Heart right ventricle (tissue), 16 donors: ENCODE measurements at regions not wholly inside any gene's neighbourhood (a gene's known extent, or its start where the extent isn't known, plus 50 kb on each side); places are given as distances from the start of the nearest gene placed in this dataset.

Experiments used
- ATAC-seq, 8 donors: fragments of 200-7000 bp; cut with Tn5 transposase; one replicate each; pipeline ENCODE4 v1.9.1; 2020; ENCODE audit warnings: mild to moderate bottlenecking in 8 of 8, moderate library complexity in 8 of 8, moderate number of reproducible peaks in 1 of 8
- DNase-seq, 2 donors: peaks; one replicate each; pipeline ENCODE4 v3.0.0-alpha.2; 2020
- H3K27ac ChIP-seq, 10 donors: fragments of 200-600 bp; sonication (generic) in 2 of 10; one replicate each; pipeline versions ENCODE4 v1.5.0 to v1.8.0; 2020 to 2022; ENCODE audit warnings: mild to moderate bottlenecking in 3 of 10
- H3K27me3 ChIP-seq, 7 donors: fragments of 200-600 bp; one replicate each; pipeline ENCODE4 v1.8.0; 2021 to 2022; ENCODE audit warnings: mild to moderate bottlenecking in 2 of 7
- H3K36me3 ChIP-seq, 9 donors: fragments of 200-600 bp; sonication (generic) in 1 of 9; one replicate each; pipeline versions ENCODE4 v1.5.0 to v1.8.0; 2020 to 2022; ENCODE audit warnings: mild to moderate bottlenecking in 2 of 9
- H3K4me1 ChIP-seq, 9 donors: fragments of 200-600 bp; sonication (generic) in 1 of 9; one replicate each; pipeline versions ENCODE4 v1.5.0 to v1.8.0; 2020 to 2022; ENCODE audit warnings: mild to moderate bottlenecking in 4 of 9
- H3K4me3 ChIP-seq, 10 donors: fragments of 200-600 bp; sonication (generic) in 2 of 10; one replicate each; pipeline versions ENCODE4 v1.5.0 to v1.8.0; 2020 to 2022; ENCODE audit warnings: mild to moderate bottlenecking in 7 of 10, moderate library complexity in 2 of 10
- H3K9me3 ChIP-seq, 11 donors: fragments of 200-600 bp in 10 of 11; sonication (generic) in 2 of 11; one replicate each; pipeline versions ENCODE4 v1.5.0 to v1.8.0; 2013 to 2022; ENCODE audit warnings: mild to moderate bottlenecking in 2 of 11, control low read depth in 1 of 11, moderate library complexity in 1 of 11
- CTCF ChIP-seq, 9 donors: fragments of 200-600 bp; sonication (generic) in 2 of 9; IDR thresholded peaks; one replicate each; pipeline versions ENCODE4 v1.5.0 to v1.8.0; 2021 to 2022; ENCODE audit warnings: antibody characterized with exemption in 9 of 9, mild to moderate bottlenecking in 5 of 9, moderate library complexity in 1 of 9
- WGBS, 2 donors: extraction: QIAGEN DNeasy Blood & Tissue Kit; methylation state at CpG; one replicate each; pipeline ENCODE4 v1.1.7; 2013; ENCODE audit warnings: inconsistent platforms in 1 of 2; 5-methylcytosine and 5-hydroxymethylcytosine counted together
- intact Hi-C, 10 donors: fragments of 100-400 bp; cut with DNase I; formaldehyde crosslinking; loops; one replicate each; pipeline versions ENCODE4 v1.11.1 to v1.14.2; 2022
- donor health status: Arrhythmogenic right ventricular cardiomyopathy.
- donor health status: ischemic (EF 13 %, LVEDD 7.1; RV severe dilation, severe dysfunction).
- donor health status: healthy with polysubstance abuse.
- donor health status: DM: no; HTN: yes; CAD: no.
- donor health status: DM: no; HTN: no; CAD: no.
- donor health status: ischemic (EF 25% LVEDD 6.9; RV normal size, moderate dysfunction).
- donor health status: ischemic (EF 25% LVEDD 5.7; RV mildly dilated, moderate dysfunction).
- donor health status: healthy.
- donor health status: DM: yes; HTN: yes; CAD: no.
- donor health status: Ischemic cardiomyopathy.
- donor health status: ischemic (EF 35%, LVEDD 5.7; RV mildly dilated, moderate dysfunction).
- donor health status: nonischemic (EF 11% LVEDD 7.7; RV severe dilation, severe dysfunction).
- donor health status: DM: yes; HTN: yes; CAD: no.
- donor health status: PGD.
- donor health status: ischemic (EF 29% LVEDD 5.4; RV normal size, mild dysfunction).
- donor health status: nonischemic (EF 23%, LVEDD 6.1; RV moderate dilation, normal function).

GRCh38 chr2:81263989-81264388 lies 959.4 kb upstream of the LRRTM1 start:
- DNase-seq (no peak), ATAC-seq (no peak)
- H3K4me1 ChIP-seq: no peaks in the 10 kb centered on the region
- intact Hi-C loops: no loop called here
- H3K27ac ChIP-seq: no peak overlapping the region
- no peaks in the 10 kb centered on the region for H3K36me3 ChIP-seq
- H3K9me3 ChIP-seq: peaks cover 0 to 16% (median 5%) of the 10 kb centered on the region in 11 donors
- no peaks in the 10 kb centered on the region for H3K27me3 ChIP-seq
- no peak for TF ChIP-seq CTCF (IDR thresholded peaks at IDR 0.05)
- H3K4me3 ChIP-seq: no peak overlapping the region

- Histone ChIP-seq H3K9me3 (peaks cover 0 to 6% (median 0%) of the 10 kb centered on the region in 11 donors), H3K4me1 (no peaks in the 10 kb centered on the region), H3K36me3 (no peaks in the 10 kb centered on the region), H3K4me3 (no peak overlapping the region), H3K27ac (no peak overlapping the region), H3K27me3 (no peaks in the 10 kb centered on the region)
- intact Hi-C loops: no loop called here
- ATAC-seq: no peak
- no peak for TF ChIP-seq CTCF (IDR thresholded peaks at IDR 0.05)
- DNase-seq: no peak
- WGBS, 2 donors: 76 to 84% methylated on average over 1 of the region's 1 CpG
Observed at GRCh38 chr2:81260320-81260719, 955.8 kb upstream of the LRRTM1 start.

- Histone ChIP-seq H3K4me1 (no peaks in the 10 kb centered on the region), H3K9me3 (peaks cover 0 to 20% (median 0%) of the 10 kb centered on the region in 11 donors), H3K27ac (no peak overlapping the region), H3K4me3 (no peak overlapping the region), H3K27me3 (no peaks in the 10 kb centered on the region), H3K36me3 (no peaks in the 10 kb centered on the region)
- 49 to 63% methylated on average over 3 of the region's 3 CpGs for WGBS, 2 donors
- intact Hi-C loops: no loop called here
- TF ChIP-seq CTCF (IDR thresholded peaks at IDR 0.05): no peak
- DNase-seq (no peak), ATAC-seq (no peak)
Observed at GRCh38 chr2:81250270-81250669, 945.7 kb upstream of the LRRTM1 start.

GRCh38 chr2:81249152-81249551 lies 944.6 kb upstream of the LRRTM1 start:
- no peaks in the 10 kb centered on the region for H3K27me3 ChIP-seq
- no peak for ATAC-seq
- peaks cover 0 to 17% (median 0%) of the 10 kb centered on the region in 11 donors for H3K9me3 ChIP-seq
- H3K27ac ChIP-seq: no peak overlapping the region
- no peaks in the 10 kb centered on the region for H3K4me1 ChIP-seq
- no peak overlapping the region for H3K4me3 ChIP-seq
- no peaks in the 10 kb centered on the region for H3K36me3 ChIP-seq
- no peak for DNase-seq
- WGBS, 2 donors: 82 to 83% methylated on average over 1 of the region's 1 CpG
- no peak for TF ChIP-seq CTCF (IDR thresholded peaks at IDR 0.05)
- intact Hi-C loops: no loop called here

- H3K36me3 ChIP-seq: no peaks in the 10 kb centered on the region
- H3K4me1 ChIP-seq: no peaks in the 10 kb centered on the region
- intact Hi-C loops: no loop called here
- H3K4me3 ChIP-seq: no peak overlapping the region
- no peak for ATAC-seq
- H3K27ac ChIP-seq: no peak overlapping the region
- WGBS, 2 donors: 87 to 91% methylated on average over 3 of the region's 3 CpGs
- no peak for TF ChIP-seq CTCF (IDR thresholded peaks at IDR 0.05)
- H3K27me3 ChIP-seq: no peaks in the 10 kb centered on the region
- peaks cover 0 to 3% (median 0%) of the 10 kb centered on the region in 11 donors for H3K9me3 ChIP-seq
- no peak for DNase-seq
Observed at GRCh38 chr2:81247648-81248047, 943.1 kb upstream of the LRRTM1 start.
